ENCODE measurements at regions not wholly inside any gene's neighbourhood (a gene's known extent, or its start where the extent isn't known, plus 50 kb on each side); places are given as distances from the start of the nearest gene placed in this dataset.

DNA sequence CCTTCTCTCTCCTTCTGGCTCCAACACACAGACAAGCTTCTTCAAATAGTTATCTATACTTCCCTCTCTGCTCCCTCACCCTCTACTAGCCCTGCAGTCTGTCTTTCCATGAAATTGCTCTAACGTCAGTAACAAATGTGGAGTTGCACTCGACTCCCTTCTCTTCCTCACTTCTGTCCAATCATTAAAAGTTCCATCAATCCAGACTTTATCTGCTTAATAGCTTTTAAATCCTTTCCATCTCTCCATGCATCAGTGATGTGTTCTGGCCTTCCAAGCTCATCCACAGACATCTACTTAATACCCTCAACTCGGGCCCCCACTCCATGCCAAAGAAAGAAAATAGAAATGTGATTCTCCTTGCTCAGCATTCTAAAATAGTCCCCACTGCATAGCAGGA is 422.1 kb upstream of the CDH5 start:
- DNase-seq, result no peak

DNA sequence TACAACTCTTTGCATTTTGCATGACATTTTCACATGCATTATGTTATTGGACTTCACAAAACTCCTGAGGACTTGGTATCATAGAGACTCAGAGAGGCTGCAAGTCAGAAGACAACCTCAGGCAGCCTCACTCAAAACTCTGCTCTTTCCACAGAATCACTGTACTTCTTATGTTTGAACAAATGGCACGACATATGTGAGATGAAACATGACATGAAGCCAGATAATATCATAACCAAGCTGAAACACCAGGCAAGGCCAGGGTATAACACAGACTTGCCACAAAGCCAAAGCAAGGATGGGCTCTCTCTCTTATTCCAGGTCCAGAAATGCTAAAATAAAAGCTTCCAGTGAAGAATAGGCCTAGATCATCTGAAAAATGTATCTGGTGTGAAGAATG is 425.8 kb upstream of the CDH5 start:
- no peak for DNase-seq

DNA sequence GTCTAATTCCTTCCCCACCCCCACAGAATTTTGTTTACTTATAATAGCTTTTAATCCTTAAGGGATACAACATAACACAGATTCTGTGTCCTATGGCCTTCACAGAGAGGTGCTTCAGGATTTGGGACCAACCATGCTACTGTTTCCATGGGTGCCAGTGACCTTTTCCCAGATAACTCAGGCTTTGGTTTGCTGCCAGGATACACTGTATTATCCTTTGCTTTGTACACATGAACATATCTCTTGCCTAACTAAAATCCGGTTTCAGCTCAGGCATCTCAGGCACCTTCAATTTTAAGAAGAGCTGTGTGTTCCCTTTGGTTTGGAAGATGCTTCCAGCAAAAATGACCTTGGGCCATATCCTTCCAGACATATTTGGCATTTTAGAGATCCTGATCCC is 428.4 kb upstream of the CDH5 start:
- no peak for DNase-seq

DNA sequence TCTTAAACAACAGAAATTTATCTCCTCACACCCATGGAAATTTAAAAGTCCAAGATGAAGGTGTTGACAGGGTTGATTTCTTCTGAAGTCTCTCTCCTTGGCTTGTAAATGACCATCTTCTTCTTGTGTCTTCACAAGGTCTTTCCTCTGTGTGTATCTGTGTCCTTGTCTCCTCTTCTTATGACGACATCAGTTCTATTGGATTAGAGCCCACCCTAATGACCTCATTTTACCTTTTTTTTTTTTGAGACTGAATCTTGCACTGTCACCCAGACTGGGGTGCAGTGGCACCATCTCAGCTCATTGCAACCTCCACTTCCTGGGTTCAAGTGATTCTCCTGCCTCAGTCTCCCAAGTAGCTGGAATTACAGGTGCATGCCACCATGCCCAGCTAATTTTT is 429.0 kb upstream of the CDH5 start:
- no peak for DNase-seq

DNA sequence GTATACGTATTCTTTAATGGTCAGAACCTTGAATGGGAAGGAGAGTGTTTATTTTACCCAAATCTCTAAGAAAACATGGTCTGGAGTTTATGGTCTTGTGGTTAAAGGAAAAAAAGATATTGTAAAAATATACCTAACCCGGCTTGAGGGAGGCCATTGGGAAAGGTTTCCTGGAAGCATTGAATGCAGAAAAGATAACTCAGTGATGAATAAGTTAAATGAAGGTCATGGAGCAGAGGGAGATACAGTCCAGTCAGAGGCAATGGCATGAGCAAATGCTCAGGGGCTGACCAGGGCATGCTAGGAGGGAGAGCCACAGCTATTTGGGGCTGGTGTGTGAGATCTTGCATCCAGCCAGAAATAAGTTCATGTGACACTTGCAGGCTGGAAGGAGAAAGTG is 430.4 kb upstream of the CDH5 start:
- no peak for DNase-seq

- DNase-seq, result no peak
Measured at GRCh38 chr16:65934443-65934842, 432.0 kb upstream of the CDH5 start.

DNA sequence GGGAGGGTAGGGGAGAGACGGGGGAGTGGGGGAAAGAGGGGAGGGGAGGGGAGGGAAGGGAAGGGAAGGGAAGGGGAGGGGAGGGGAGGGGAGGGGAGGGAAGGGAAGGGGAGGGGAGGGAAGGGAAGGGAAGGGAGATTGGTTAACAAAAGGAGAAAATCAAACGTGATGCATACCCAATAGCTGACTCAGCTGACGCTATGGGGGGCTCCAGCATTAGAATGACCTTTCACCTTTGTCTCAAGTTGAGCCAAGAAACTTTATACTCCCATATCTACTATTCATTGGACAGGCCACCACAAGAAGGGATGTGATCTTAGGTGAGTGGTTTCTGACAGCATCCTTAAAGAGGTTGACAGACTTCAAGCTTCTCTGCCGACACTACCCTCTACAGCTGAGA is 432.8 kb upstream of the CDH5 start:
- DNase-seq, result no peak

- DNase-seq, result no peak
Measured at GRCh38 chr16:65932350-65933072, 434.0 kb upstream of the CDH5 start.

DNA sequence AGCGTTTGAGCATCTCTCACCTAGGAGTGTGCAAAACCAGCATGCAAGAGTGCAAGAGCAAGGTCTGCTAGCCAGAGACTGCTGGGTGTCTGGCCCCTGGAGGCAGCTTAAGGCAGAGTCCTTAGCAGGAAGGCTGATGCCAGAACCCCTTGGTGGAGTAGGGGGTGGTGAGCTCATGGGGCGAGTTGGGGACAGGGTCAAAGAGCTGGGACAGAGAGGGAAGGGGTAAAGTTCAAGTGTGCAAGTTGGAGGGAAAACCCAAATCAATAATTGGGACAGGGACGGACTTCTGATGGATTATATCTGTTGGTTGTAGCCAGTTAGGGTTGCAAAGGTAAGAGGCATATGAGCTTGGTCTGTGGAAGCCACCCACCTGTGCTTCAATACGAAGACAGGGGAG is 443.6 kb upstream of the CDH5 start:
- no peak for DNase-seq

DNA sequence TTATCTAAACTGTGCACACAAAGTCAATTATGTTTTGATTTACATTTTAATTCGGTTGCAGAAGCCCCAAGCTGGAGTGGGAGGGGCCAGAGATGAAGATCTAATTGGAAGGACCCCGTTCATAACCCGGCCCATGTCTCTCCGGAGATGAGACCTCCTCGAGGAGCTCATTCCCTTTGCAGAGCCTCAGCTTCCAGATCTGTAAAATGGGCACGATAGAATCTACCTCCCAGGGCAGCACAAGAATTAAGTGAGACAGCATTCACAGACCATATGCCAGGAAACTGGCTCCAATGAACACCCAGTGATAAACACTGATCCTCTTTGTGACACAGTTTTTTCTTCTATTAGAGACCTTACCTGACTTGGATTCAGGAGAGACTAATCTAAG is 446.5 kb upstream of the CDH5 start:
- DNase-seq, result no peak

GRCh38 chr16:65919145-65919985 is 447.1 kb upstream of the CDH5 start:
- DNase-seq, result no peak

- DNase-seq, result no peak
Measured at GRCh38 chr16:65917466-65917865, 449.0 kb upstream of the CDH5 start.

- no peak for DNase-seq
Measured at GRCh38 chr16:65916995-65917394, 449.5 kb upstream of the CDH5 start.

GRCh38 chr16:65910291-65910690 is 456.2 kb upstream of the CDH5 start:
- no peak for DNase-seq

DNA sequence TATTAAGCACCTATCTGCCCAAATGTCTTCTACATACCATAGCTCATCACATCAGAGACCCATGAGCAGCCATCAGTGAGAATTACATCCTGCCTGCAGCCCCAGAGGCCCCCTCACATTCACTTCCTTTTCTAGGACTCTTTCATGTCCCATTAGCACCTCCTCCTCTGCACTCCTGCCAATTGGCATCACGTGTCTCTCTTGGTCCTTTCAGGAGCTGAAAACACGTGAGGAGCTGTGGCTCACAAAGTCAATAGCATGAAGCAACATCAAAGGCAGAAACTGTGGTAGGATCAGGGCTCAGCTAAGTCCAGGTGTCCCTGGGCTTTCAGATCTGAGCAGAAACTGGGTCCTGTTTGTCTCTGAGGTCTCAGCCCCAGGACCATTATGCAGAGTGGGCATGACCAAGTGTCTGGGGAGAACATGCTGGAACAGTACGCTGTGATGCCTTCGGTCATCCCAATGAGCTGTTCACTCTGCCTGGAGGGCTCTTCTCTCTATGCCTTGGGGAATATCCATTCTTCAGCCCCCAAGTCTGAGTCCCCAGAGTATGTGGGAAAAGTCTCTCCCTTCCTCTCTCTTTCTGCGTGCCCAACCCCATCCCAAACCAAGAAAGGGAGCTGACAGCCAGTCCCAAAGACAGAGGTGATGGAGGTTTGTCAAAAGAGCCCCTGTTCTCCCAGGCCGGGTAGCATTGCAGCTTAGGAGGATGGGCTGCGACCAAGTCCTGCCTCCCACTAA is 457.0 kb upstream of the CDH5 start:
- no peak for DNase-seq

- no peak for DNase-seq
Measured at GRCh38 chr16:65908568-65908967, 457.9 kb upstream of the CDH5 start.

DNA sequence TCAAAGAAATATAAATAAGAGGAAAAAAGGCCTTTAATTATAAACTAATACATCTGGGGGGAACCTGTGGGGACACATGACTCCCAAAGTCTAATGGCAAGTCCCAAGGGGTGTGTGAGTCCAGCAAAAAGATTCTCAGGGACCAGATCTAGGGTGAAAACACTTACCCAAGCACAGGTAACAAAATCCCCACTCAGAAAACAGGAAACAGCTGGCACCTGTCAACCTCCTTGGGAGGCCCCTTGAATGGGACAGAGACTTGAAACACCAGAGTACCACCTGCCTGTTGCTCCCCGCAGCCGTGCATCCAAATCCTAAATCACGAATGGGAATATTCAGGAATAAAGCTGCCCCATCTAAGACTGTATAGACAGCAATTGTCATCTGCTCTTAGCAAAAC is 461.2 kb upstream of the CDH5 start:
- DNase-seq, result no peak

DNA sequence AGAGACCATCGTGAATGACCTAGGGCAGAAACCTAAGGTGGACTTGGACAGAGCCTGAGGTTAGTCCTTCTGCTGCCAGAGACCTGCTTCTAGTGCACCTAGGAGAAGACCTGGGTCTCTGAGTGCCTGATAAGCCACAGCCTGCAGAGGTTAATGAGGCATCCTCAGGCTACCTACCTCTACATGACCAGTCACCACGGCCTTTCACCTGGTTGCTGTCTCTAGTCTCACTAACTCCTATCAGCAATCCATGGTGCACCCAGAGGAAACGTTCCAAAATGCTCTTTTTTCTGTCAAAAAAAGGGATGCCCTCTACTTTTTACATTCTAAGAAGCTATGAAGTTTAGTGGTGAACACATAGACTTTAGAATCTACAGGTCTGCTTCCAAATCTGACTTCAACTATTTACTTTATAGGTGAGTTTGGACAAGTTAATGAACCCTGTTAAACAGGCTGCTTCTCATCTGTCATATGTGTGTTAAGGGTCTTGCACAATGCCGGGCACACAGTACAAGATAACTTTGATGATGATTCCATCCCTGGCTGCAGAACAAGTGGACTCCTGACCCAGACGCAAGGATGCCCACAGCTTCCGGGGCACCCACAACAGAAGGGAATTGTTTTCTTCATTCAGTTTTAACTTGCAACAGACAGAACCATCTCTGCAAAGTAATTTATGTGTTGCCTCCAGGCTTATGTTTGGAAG is 469.9 kb upstream of the CDH5 start:
- no peak for DNase-seq

DNA sequence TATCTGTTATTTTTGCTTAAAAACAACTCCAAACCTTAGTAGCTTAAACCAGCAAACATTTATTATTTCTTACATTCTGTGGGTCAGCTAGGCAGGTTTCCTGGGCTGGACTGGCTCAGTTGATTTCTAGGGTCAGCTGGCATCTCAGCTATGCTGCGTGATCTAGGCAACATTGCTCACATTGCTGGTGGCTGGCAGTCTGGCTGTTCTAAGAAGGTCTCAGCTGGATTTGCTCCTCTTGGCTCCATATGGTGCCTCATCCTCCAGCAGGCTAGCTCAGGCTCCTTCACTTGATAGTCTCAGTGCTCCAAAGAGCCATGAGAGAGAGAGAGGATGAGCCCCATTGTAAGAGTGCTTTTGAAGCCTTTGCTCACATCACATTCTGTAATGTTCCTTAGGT is 470.6 kb upstream of the CDH5 start:
- DNase-seq, result no peak

DNA sequence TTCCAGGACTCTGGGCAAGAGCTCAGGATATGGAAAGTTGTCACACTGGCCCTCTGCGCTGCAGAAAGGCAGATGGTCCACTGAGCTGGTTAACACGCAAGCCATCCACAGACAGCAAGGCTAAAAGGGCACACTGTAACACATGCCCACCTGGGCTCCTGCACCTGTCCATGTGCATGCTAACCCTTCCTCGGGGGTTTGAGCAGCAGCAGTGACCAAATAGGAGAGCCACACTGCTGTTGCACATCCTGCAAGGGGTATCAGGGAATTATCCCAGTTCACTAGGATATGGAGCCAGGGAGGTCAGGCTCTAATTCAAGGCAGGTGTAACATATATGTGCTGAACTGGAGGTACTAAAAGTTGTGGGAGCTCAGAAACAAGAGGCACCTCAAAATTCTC is 471.0 kb upstream of the CDH5 start:
- DNase-seq, result no peak

DNA sequence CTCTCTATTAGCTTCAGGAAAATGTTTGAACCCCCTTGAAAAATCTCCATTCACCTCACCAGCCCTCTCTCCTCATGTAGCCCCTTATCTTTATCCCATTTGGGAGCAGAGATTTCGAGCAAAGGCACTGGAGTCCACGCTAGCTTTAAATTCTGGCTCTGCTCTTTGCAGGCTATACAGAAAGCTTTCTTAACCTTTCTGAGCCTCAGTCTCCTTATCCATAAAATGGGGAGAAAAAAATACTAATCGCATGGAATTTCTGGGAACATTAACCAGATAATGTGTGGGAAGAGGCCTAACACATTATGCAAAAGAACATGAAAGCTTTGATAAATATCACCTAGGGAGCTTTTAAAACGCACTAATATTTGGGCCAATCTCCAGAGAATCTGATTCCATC is 476.3 kb upstream of the CDH5 start:
- no peak for DNase-seq

- DNase-seq, result no peak
Measured at GRCh38 chr16:65889533-65889966, 476.9 kb upstream of the CDH5 start.

DNA sequence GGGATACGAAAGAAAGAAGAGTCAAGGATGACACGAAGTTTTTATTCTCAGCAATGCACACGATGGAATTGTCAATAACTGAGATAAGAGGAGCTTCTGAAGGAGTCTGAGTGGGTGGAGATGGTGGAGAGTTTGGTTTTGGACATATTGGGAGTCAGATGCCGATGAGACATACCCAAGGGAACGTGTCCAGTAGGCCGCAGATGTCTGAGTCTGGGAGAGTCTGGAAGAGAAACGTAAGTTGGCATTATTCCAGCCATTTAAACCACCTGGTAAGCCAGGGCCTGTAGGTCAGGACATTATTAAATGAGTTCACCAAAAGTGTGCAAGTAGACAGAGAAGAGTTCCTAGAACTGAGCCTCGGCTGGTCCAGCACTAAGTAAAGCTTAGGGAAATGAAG is 478.3 kb upstream of the CDH5 start:
- no peak for DNase-seq
